HG03039 (cell line): ENCODE measurements at regions not wholly inside any gene's neighbourhood (a gene's known extent, or its start where the extent isn't known, plus 50 kb on each side); places are given as distances from the start of the nearest gene placed in this dataset.
"Not testable (repeated sequence)": the region's sequence is repeated elsewhere in the genome, so short reads cannot be mapped to it uniquely, and the experiment has no call there.

ENCODE experiments used
- ATAC-seq: cut with Tn5 transposase; IDR thresholded peaks from one replicate; pipeline ENCODE4 v1.9.1; 2021; ENCODE audit warnings: mild to moderate bottlenecking, moderate library complexity; ENCODE audit not compliant: unreplicated experiment

- ATAC-seq = no peak
Observed at GRCh38 chr4:32841217-32841616, 2121.0 kb downstream of the PCDH7 start.

GRCh38 chr4:32847461-32847860, 2127.3 kb downstream of the PCDH7 start:
- ATAC-seq = no peak

GRCh38 chr4:32855622-32856021, 2135.5 kb downstream of the PCDH7 start:
- ATAC-seq = no peak

- ATAC-seq = no peak
Observed at GRCh38 chr4:32858361-32858760, 2138.2 kb downstream of the PCDH7 start.

GRCh38 chr4:32858971-32859370, 2138.8 kb downstream of the PCDH7 start:
- no peak for ATAC-seq

- ATAC-seq = no peak
Observed at GRCh38 chr4:32864713-32865351, 2144.7 kb downstream of the PCDH7 start.

- no peak for ATAC-seq
Observed at GRCh38 chr4:32876546-32876945, 2156.4 kb downstream of the PCDH7 start.

- no peak for ATAC-seq
Observed at GRCh38 chr4:32879913-32880312, 2159.7 kb downstream of the PCDH7 start.

- ATAC-seq = no peak
Observed at GRCh38 chr4:32884198-32884597, 2164.0 kb downstream of the PCDH7 start.

- ATAC-seq = no peak
Observed at GRCh38 chr4:32890398-32890797, 2170.2 kb downstream of the PCDH7 start.

- ATAC-seq = no peak
Observed at GRCh38 chr4:32909053-32909452, 2188.9 kb downstream of the PCDH7 start.

- ATAC-seq = no peak
Observed at GRCh38 chr4:32909736-32910135, 2189.6 kb downstream of the PCDH7 start.

GRCh38 chr4:32917586-32917985, 2197.4 kb downstream of the PCDH7 start:
- ATAC-seq = no peak

- ATAC-seq = no peak
Observed at GRCh38 chr4:32929796-32930699, 2209.9 kb downstream of the PCDH7 start.

GRCh38 chr4:32930700-32931099, 2210.5 kb downstream of the PCDH7 start:
- no peak for ATAC-seq

- ATAC-seq = no peak
Observed at GRCh38 chr4:32931475-32931874, 2211.3 kb downstream of the PCDH7 start.

- ATAC-seq = no peak
Observed at GRCh38 chr4:32932156-32932555, 2212.0 kb downstream of the PCDH7 start.

GRCh38 chr4:32939222-32939621, 2219.1 kb downstream of the PCDH7 start:
- not testable (repeated sequence) for ATAC-seq

- no peak for ATAC-seq
Observed at GRCh38 chr4:32950866-32951265, 2230.7 kb downstream of the PCDH7 start.

- ATAC-seq = no peak
Observed at GRCh38 chr4:32958586-32958985, 2238.4 kb downstream of the PCDH7 start.

- no peak for ATAC-seq
Observed at GRCh38 chr4:32962100-32962499, 2241.9 kb downstream of the PCDH7 start.

- no peak for ATAC-seq
Observed at GRCh38 chr4:32985256-32985655, 2265.1 kb downstream of the PCDH7 start.
